HepG2 (cell line): ENCODE measurements at regions not wholly inside any gene's neighbourhood (a gene's known extent, or its start where the extent isn't known, plus 50 kb on each side); places are given as distances from the start of the nearest gene placed in this dataset.

Source experiments
- ATAC-seq: fragments of 200-7000 bp; cut with Tn5 transposase; 3 replicates; pipeline ENCODE4 v1.9.1; 2020; ENCODE audit warnings: mild to moderate bottlenecking, moderate library complexity
- BruUV-seq: library from RNA; stranded (reverse); fragments of 400-500 nt; replicated peaks from 2 replicates; lab custom pipeline; 2021; lab: Mats Ljungman, UMichigan
- CTCF ChIA-PET: fragments of 300-600 bp; formaldehyde crosslinking; extraction: SDS; loops from one replicate; lab custom pipeline; 2021; ENCODE audit warnings: low total read pairs, inconsistent platforms, low intra/inter-chr PET ratio; lab: Yijun Ruan, JAX
- POLR2A ChIA-PET: fragments of 350-600 bp; sonication (Branson Sonifier 250); formaldehyde crosslinking; loops from one replicate; lab custom pipeline; 2020; ENCODE audit warnings: antibody characterized with exemption, inconsistent platforms; lab: Yijun Ruan, JAX
- DNase-seq: peaks from one replicate; pipeline ENCODE4 v3.0.0-alpha.2; 2015; ENCODE audit warnings: low spot score
- FAIRE-seq: peaks from 3 replicates; lab custom pipeline; 2011; peaks lifted over from hg19 to GRCh38; lab: Jason Lieb, UNC
- H2AFZ ChIP-seq: one replicate; pipeline ENCODE4 v1.6.1; 2011; ENCODE audit warnings: low read length, inconsistent platforms
- H3K27ac ChIP-seq: fragments of 300-600 bp; 3 replicates; pipeline ENCODE4 v1.8.0; 2011; ENCODE audit warnings: mixed run types, mild to moderate bottlenecking, mixed read lengths, low read length, inconsistent platforms; ENCODE audit not compliant: insufficient read depth; ENCODE audit errors: extremely low read length
- H3K27me3 ChIP-seq, 2 experiments: fragments of 200-600 bp in 1 of 2; 2 replicates in 1 of 2; 3 replicates in 1 of 2; pipeline versions ENCODE4 v1.6.0 to v1.8.0; 2011; ENCODE audit warnings: low read length in 2 of 2, mild to moderate bottlenecking in 2 of 2, moderate library complexity in 2 of 2, inconsistent platforms in 1 of 2; ENCODE audit not compliant: insufficient read depth in 2 of 2, control insufficient read depth in 1 of 2
- H3K36me3 ChIP-seq, 2 experiments: fragments of 200-600 bp in 1 of 2; replicated peaks in 1 of 2; 2 replicates in 1 of 2; 3 replicates in 1 of 2; pipeline versions ENCODE4 v1.5.1 to v1.8.0; 2011; ENCODE audit warnings: low read length in 2 of 2, inconsistent platforms in 1 of 2; ENCODE audit not compliant: insufficient read depth in 2 of 2, control insufficient read depth in 1 of 2
- H3K4me1 ChIP-seq: 2 replicates; pipeline ENCODE4 v1.5.1; 2012; ENCODE audit warnings: low read length, inconsistent platforms; ENCODE audit not compliant: insufficient read depth
- H3K4me2 ChIP-seq: 2 replicates; pipeline ENCODE4 v1.6.0; 2011; ENCODE audit warnings: low read depth, low read length, inconsistent platforms
- H3K4me3 ChIP-seq, 3 experiments: fragments of 200-600 bp in 1 of 3; sonication (generic), shearing (Covaris generic) in 1 of 3; replicated peaks in 1 of 3; 2 replicates each; pipeline ENCODE4 v1.5.1; 2011 to 2016; ENCODE audit warnings: low read length in 3 of 3, inconsistent platforms in 2 of 3, low read depth in 2 of 3, mild to moderate bottlenecking in 2 of 3, control low read depth in 1 of 3, mixed read lengths in 1 of 3; ENCODE audit not compliant: insufficient read depth in 1 of 3
- H3K79me2 ChIP-seq: one replicate; pipeline ENCODE4 v1.6.1; 2011; ENCODE audit warnings: low read length, inconsistent platforms; ENCODE audit not compliant: insufficient read depth
- H3K9ac ChIP-seq: 2 replicates; pipeline ENCODE4 v1.6.0; 2011; ENCODE audit warnings: mild to moderate bottlenecking, low read depth, low read length, inconsistent platforms; ENCODE audit not compliant: insufficient read depth
- H3K9me3 ChIP-seq: 2 replicates; pipeline ENCODE4 v1.5.1; 2012; ENCODE audit warnings: mild to moderate bottlenecking, low read length
- H4K20me1 ChIP-seq: 2 replicates; pipeline ENCODE4 v1.6.0; 2011; ENCODE audit warnings: inconsistent platforms, mild to moderate bottlenecking, low read length, moderate library complexity; ENCODE audit not compliant: insufficient read depth
- AFF4 ChIP-seq: sonication (generic); formaldehyde crosslinking; IDR thresholded peaks from 2 replicates; pipeline ENCODE4 v1.4.0; 2020; ENCODE audit warnings: missing genetic modification reagents
- ARID4A ChIP-seq: sonication (generic); formaldehyde crosslinking; IDR thresholded peaks from 2 replicates; pipeline ENCODE4 v1.5.0; 2020; ENCODE audit warnings: mild to moderate bottlenecking, missing genetic modification reagents, borderline replicate concordance
- CCDC6 ChIP-seq: sonication (generic); formaldehyde crosslinking; IDR thresholded peaks from 2 replicates; pipeline ENCODE4 v1.8.1; 2022; ENCODE audit warnings: mild to moderate bottlenecking, missing genetic modification reagents, moderate library complexity
- CREM ChIP-seq, 2 experiments: sonication (generic) in 1 of 2; formaldehyde crosslinking in 1 of 2; IDR thresholded peaks; 2 replicates each; pipeline versions ENCODE4 v1.4.0 to v1.6.1; 2016 to 2020; ENCODE audit warnings: antibody characterized with exemption in 1 of 2, mild to moderate bottlenecking in 1 of 2, missing genetic modification reagents in 1 of 2
- GATA4 ChIP-seq: sonication (generic); IDR thresholded peaks from 2 replicates; pipeline ENCODE4 v1.6.1; 2016; ENCODE audit warnings: antibody characterized with exemption, low read depth, borderline replicate concordance
- GMEB2 ChIP-seq: IDR thresholded peaks from 2 replicates; pipeline ENCODE4 v1.6.1; 2016; ENCODE audit warnings: missing biosample characterization, missing genetic modification reagents, low read depth
- NFATC3 ChIP-seq: sonication (generic); formaldehyde crosslinking; IDR thresholded peaks from 2 replicates; pipeline ENCODE4 v1.5.1; 2020; ENCODE audit warnings: mild to moderate bottlenecking, missing genetic modification reagents
- SKIL ChIP-seq: sonication (generic); formaldehyde crosslinking; IDR thresholded peaks from 2 replicates; pipeline ENCODE4 v1.8.0; 2022; ENCODE audit warnings: missing genetic modification reagents, mild to moderate bottlenecking, moderate library complexity, borderline replicate concordance
- ZFP62 ChIP-seq: sonication (generic); formaldehyde crosslinking; IDR thresholded peaks from 2 replicates; pipeline ENCODE4 v1.4.0; 2020; ENCODE audit warnings: missing genetic modification reagents
- ZNF660 ChIP-seq: sonication (generic); formaldehyde crosslinking; IDR thresholded peaks from 2 replicates; pipeline ENCODE4 v1.5.1; 2020; ENCODE audit warnings: mild to moderate bottlenecking, low read depth, missing genetic modification reagents, borderline replicate concordance
- WGBS: methylation state at CpG from one replicate; pipeline ENCODE4 v1.1.6; 2017; ENCODE audit warnings: low lambda C conversion rate; 5-methylcytosine and 5-hydroxymethylcytosine counted together
- in situ Hi-C: cut with HindIII; loops from 2 replicates; pipeline ENCODE4 v1.10.0; 2017; ENCODE audit warnings: low pct_unique_long_range_greater_than_20kb; ENCODE audit not compliant: extremely low pct_ligation_motif_present
- intact Hi-C: fragments of 100-400 bp; cut with micrococcal nuclease; formaldehyde crosslinking; loops from one replicate; pipeline ENCODE4 v1.10.0; 2022; ENCODE audit not compliant: unreplicated experiment

- BruUV-seq: no TSS peak
- TF ChIP-seq NFATC3 (CRISPR knock-in tag): no peak
- no peak for TF ChIP-seq SKIL (CRISPR knock-in tag)
- TF ChIP-seq GMEB2 (CRISPR knock-in tag): no peak
- no peak for TF ChIP-seq CREM (IDR thresholded peaks at IDR 0.05)
- TF ChIP-seq CREM (CRISPR knock-in tag; IDR thresholded peaks at IDR 0.05): no peak
- TF ChIP-seq ZFP62 (CRISPR knock-in tag): no peak
- TF ChIP-seq ZNF660 (CRISPR knock-in tag): no peak
- TF ChIP-seq CCDC6 (CRISPR knock-in tag): no peak
- no peak for TF ChIP-seq ARID4A (CRISPR knock-in tag)
- no peak for TF ChIP-seq AFF4 (CRISPR knock-in tag)
- no peak for TF ChIP-seq GATA4
- WGBS: 0% methylated on average over 2 of the region's 2 CpGs
Observed at GRCh38 chr4:147287588-147287890, 193.4 kb upstream of the EDNRA start.

More at GRCh38 chr4:147287588-147287890, 193.4 kb upstream of the EDNRA start:
- Histone ChIP-seq H3K4me2 (no peak overlapping the region), H4K20me1 (no peaks in the 10 kb centered on the region), H3K27ac (no peak overlapping the region), H3K79me2 (no peaks in the 10 kb centered on the region), H3K36me3 (no peaks in the 10 kb centered on the region), H2AFZ (no peak overlapping the region), H3K4me1 (no peaks in the 10 kb centered on the region), H3K9me3 (no peaks in the 10 kb centered on the region), H3K9ac (no peak overlapping the region), H3K4me3 (no peak overlapping the region), H3K27me3 (no peaks in the 10 kb centered on the region)
- ChIA-PET CTCF (no interaction called here), POLR2A (no interaction called here)
- in situ Hi-C loops: no loop called here
- intact Hi-C loops: no loop called here
- no peak for DNase-seq
- FAIRE-seq: no peak
- ATAC-seq: no peak
